ENCODE measurements at regions not wholly inside any gene's neighbourhood (a gene's known extent, or its start where the extent isn't known, plus 50 kb on each side); places are given as distances from the start of the nearest gene placed in this dataset.

- ATAC-seq (ENCODE audit: insufficient read depth, low read depth) (no peak), DNase-seq (no peak)
- no peaks in the 10 kb centered on the region for H4K20me1 ChIP-seq (ENCODE audit: insufficient read depth, low read length)
- no peaks in the 10 kb centered on the region for H3K9me3 ChIP-seq (ENCODE audit: insufficient read depth, low read length, severe bottlenecking)
- TF ChIP-seq EZH2 (IDR thresholded peaks at IDR 0.05; ENCODE audit: borderline replicate concordance, low read depth, low read length, severe bottlenecking) (no peak), CTCF (IDR thresholded peaks at IDR 0.05; ENCODE audit: borderline replicate concordance, extremely low read depth, low read length, poor library complexity, severe bottlenecking) (no peak)
- H3K27me3 ChIP-seq (ENCODE audit: insufficient read depth, low read length, poor library complexity) = no peaks in the 10 kb centered on the region
- H3K4me1 ChIP-seq (ENCODE audit: insufficient read depth, low read length) = no peaks in the 10 kb centered on the region
- no peak overlapping the region for H3K4me2 ChIP-seq (ENCODE audit: insufficient read depth, low read length)
- no peak overlapping the region for H2AFZ ChIP-seq (ENCODE audit: low read depth, low read length)
- no peaks in the 10 kb centered on the region for H3K36me3 ChIP-seq (ENCODE audit: insufficient read depth, low read length)
- H3K27ac ChIP-seq (ENCODE audit: low read length) = no peak overlapping the region
- no peak overlapping the region for H3K4me3 ChIP-seq (ENCODE audit: low read depth in 1 of 2, low read length in 2 of 2)
- H3K9ac ChIP-seq (ENCODE audit: low read depth, low read length) = no peak overlapping the region
- H3K79me2 ChIP-seq (ENCODE audit: insufficient read depth, low read length) = no peaks in the 10 kb centered on the region
These were observed 231.3 kb upstream of the FERD3L start for GRCh38 chr7:19376538-19376937.

- Histone ChIP-seq H3K9me3 (ENCODE audit: insufficient read depth, low read length, severe bottlenecking) (no peaks in the 10 kb centered on the region), H3K4me2 (ENCODE audit: insufficient read depth, low read length) (no peak overlapping the region), H3K27ac (ENCODE audit: low read length) (no peak overlapping the region), H3K36me3 (ENCODE audit: insufficient read depth, low read length) (no peaks in the 10 kb centered on the region), H3K27me3 (ENCODE audit: insufficient read depth, low read length, poor library complexity) (no peaks in the 10 kb centered on the region), H3K4me1 (ENCODE audit: insufficient read depth, low read length) (no peaks in the 10 kb centered on the region), H2AFZ (ENCODE audit: low read depth, low read length) (no peak overlapping the region), H3K79me2 (ENCODE audit: insufficient read depth, low read length) (no peaks in the 10 kb centered on the region), H4K20me1 (ENCODE audit: insufficient read depth, low read length) (no peaks in the 10 kb centered on the region), H3K9ac (ENCODE audit: low read depth, low read length) (no peak overlapping the region), H3K4me3 (ENCODE audit: low read depth in 1 of 2, low read length in 2 of 2) (no peak overlapping the region)
- TF ChIP-seq CTCF (IDR thresholded peaks at IDR 0.05; ENCODE audit: borderline replicate concordance, extremely low read depth, low read length, poor library complexity, severe bottlenecking) (no peak), EZH2 (IDR thresholded peaks at IDR 0.05; ENCODE audit: borderline replicate concordance, low read depth, low read length, severe bottlenecking) (no peak)
- no peak for DNase-seq
- ATAC-seq (ENCODE audit: insufficient read depth, low read depth) = no peak
These were observed 230.8 kb upstream of the FERD3L start for GRCh38 chr7:19375976-19376375.

DNA sequence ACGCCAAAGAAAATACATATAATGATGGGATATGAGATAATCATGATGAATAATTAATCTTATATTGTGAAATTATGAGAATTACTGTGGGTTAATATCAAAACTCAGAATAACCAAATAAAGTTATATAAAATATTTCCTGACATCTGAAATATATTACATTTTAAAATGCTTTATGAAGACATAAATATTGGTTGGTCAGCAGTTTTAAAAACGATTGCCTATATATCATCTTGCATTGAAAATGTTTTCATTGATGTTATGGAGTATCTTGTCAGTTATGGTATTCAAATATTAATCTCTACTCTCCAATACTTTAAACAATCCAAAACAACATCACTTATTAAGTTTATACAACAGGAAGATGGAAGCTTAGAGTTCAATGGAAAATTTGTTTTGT, 228.1 kb upstream of the FERD3L start:
- ATAC-seq (ENCODE audit: insufficient read depth, low read depth) = no peak
- no peak for DNase-seq
- H2AFZ ChIP-seq (ENCODE audit: low read depth, low read length) = no peak overlapping the region
- H3K9me3 ChIP-seq (ENCODE audit: insufficient read depth, low read length, severe bottlenecking) = no peaks in the 10 kb centered on the region
- H3K4me1 ChIP-seq (ENCODE audit: insufficient read depth, low read length) = no peaks in the 10 kb centered on the region
- H3K4me2 ChIP-seq (ENCODE audit: insufficient read depth, low read length) = no peak overlapping the region
- no peaks in the 10 kb centered on the region for H3K36me3 ChIP-seq (ENCODE audit: insufficient read depth, low read length)
- H3K79me2 ChIP-seq (ENCODE audit: insufficient read depth, low read length) = no peaks in the 10 kb centered on the region
- H3K27me3 ChIP-seq (ENCODE audit: insufficient read depth, low read length, poor library complexity) = no peaks in the 10 kb centered on the region
- H3K4me3 ChIP-seq (ENCODE audit: low read depth in 1 of 2, low read length in 2 of 2) = no peak overlapping the region
- no peak overlapping the region for H3K27ac ChIP-seq (ENCODE audit: low read length)
- no peaks in the 10 kb centered on the region for H4K20me1 ChIP-seq (ENCODE audit: insufficient read depth, low read length)
- TF ChIP-seq EZH2 (IDR thresholded peaks at IDR 0.05; ENCODE audit: borderline replicate concordance, low read depth, low read length, severe bottlenecking) (no peak), CTCF (IDR thresholded peaks at IDR 0.05; ENCODE audit: borderline replicate concordance, extremely low read depth, low read length, poor library complexity, severe bottlenecking) (no peak)
- no peak overlapping the region for H3K9ac ChIP-seq (ENCODE audit: low read depth, low read length)

- Histone ChIP-seq H3K36me3 (ENCODE audit: insufficient read depth, low read length) (no peaks in the 10 kb centered on the region), H3K27ac (ENCODE audit: low read length) (no peak overlapping the region), H3K79me2 (ENCODE audit: insufficient read depth, low read length) (no peaks in the 10 kb centered on the region), H2AFZ (ENCODE audit: low read depth, low read length) (no peak overlapping the region), H3K4me3 (ENCODE audit: low read depth in 1 of 2, low read length in 2 of 2) (no peak overlapping the region), H3K4me1 (ENCODE audit: insufficient read depth, low read length) (no peaks in the 10 kb centered on the region), H4K20me1 (ENCODE audit: insufficient read depth, low read length) (no peaks in the 10 kb centered on the region), H3K9me3 (ENCODE audit: insufficient read depth, low read length, severe bottlenecking) (no peaks in the 10 kb centered on the region), H3K9ac (ENCODE audit: low read depth, low read length) (no peak overlapping the region), H3K27me3 (ENCODE audit: insufficient read depth, low read length, poor library complexity) (no peaks in the 10 kb centered on the region), H3K4me2 (ENCODE audit: insufficient read depth, low read length) (no peak overlapping the region)
- TF ChIP-seq EZH2 (IDR thresholded peaks at IDR 0.05; ENCODE audit: borderline replicate concordance, low read depth, low read length, severe bottlenecking) = no peak
- DNase-seq (no peak), ATAC-seq (ENCODE audit: insufficient read depth, low read depth) (no peak)
These were observed 224.6 kb upstream of the FERD3L start for GRCh38 chr7:19369806-19370205.
